K562 (cell line): ENCODE measurements at regions not wholly inside any gene's neighbourhood (a gene's known extent, or its start where the extent isn't known, plus 50 kb on each side); places are given as distances from the start of the nearest gene placed in this dataset.

ENCODE experiments used
- ATAC-seq: fragments of 200-7000 bp; cut with Tn5 transposase; 3 replicates; pipeline ENCODE4 v1.9.1; 2020; ENCODE audit warnings: moderate library complexity
- BruUV-seq: library from RNA; stranded (reverse); fragments of 400-500 nt; replicated peaks from 2 replicates; lab custom pipeline; 2021; lab: Mats Ljungman, UMichigan
- CTCF ChIA-PET: fragments of 300-600 bp; formaldehyde crosslinking; extraction: SDS; loops from one replicate; lab custom pipeline; 2021; ENCODE audit warnings: low intra/inter-chr PET ratio; lab: Yijun Ruan, JAX
- POLR2A ChIA-PET: fragments of 300-600, 350-650 bp; sonication (Branson Sonifier 250); formaldehyde crosslinking; extraction: SDS; loops from one replicate; lab custom pipeline; 2021; ENCODE audit warnings: antibody characterized with exemption, inconsistent platforms; lab: Yijun Ruan, JAX
- DNase-seq, 4 experiments: peaks; one replicate each; pipeline versions ENCODE4 v3.0.0 to v3.0.0-alpha.2; 2011 to 2018; ENCODE audit warnings: low spot score in 3 of 4, mixed read lengths in 3 of 4; ENCODE audit errors: extremely low read depth in 1 of 4
- FAIRE-seq: peaks from 2 replicates; lab custom pipeline; 2011; peaks lifted over from hg19 to GRCh38; lab: Jason Lieb, UNC
- H2AFZ ChIP-seq: 2 replicates; pipeline ENCODE4 v1.6.0; 2011; ENCODE audit warnings: low read depth, low read length, control low read depth, inconsistent platforms
- H3K27ac ChIP-seq: fragments of 200-600 bp; 3 replicates; pipeline ENCODE4 v1.8.0; 2011; ENCODE audit warnings: low read depth, mild to moderate bottlenecking, control low read depth, inconsistent platforms, low read length, moderate library complexity, mixed read lengths; ENCODE audit errors: extremely low read depth
- H3K27me3 ChIP-seq, 2 experiments: fragments of 300-600 bp in 1 of 2; 2 replicates in 1 of 2; 3 replicates in 1 of 2; pipeline versions ENCODE4 v1.6.0 to v1.8.0; 2011; ENCODE audit warnings: inconsistent platforms in 2 of 2, low read length in 2 of 2, mild to moderate bottlenecking in 1 of 2, mixed read lengths in 1 of 2, moderate library complexity in 1 of 2; ENCODE audit not compliant: control insufficient read depth in 2 of 2, insufficient read depth in 2 of 2
- H3K36me3 ChIP-seq: fragments of 300-600 bp; 3 replicates; pipeline ENCODE4 v1.8.0; 2011; ENCODE audit warnings: mild to moderate bottlenecking, low read length, inconsistent platforms; ENCODE audit not compliant: control insufficient read depth, insufficient read depth
- H3K4me1 ChIP-seq, 2 experiments: fragments of 200-600 bp in 1 of 2; replicated peaks in 1 of 2; 2 replicates in 1 of 2; 3 replicates in 1 of 2; pipeline versions ENCODE4 v1.5.1 to v1.8.0; 2011; ENCODE audit warnings: inconsistent platforms in 2 of 2, low read length in 2 of 2, mild to moderate bottlenecking in 1 of 2, mixed read lengths in 1 of 2, moderate library complexity in 1 of 2; ENCODE audit not compliant: control insufficient read depth in 2 of 2, insufficient read depth in 2 of 2
- H3K4me2 ChIP-seq: 2 replicates; pipeline ENCODE4 v1.6.1; 2011; ENCODE audit warnings: low read length, control low read depth, inconsistent platforms, mixed read lengths; ENCODE audit not compliant: insufficient read depth
- H3K4me3 ChIP-seq: fragments of 200-600 bp; sonication (generic), shearing (Covaris generic); 2 replicates; pipeline ENCODE4 v1.5.1; 2016; ENCODE audit warnings: control low read depth, inconsistent platforms
- H3K79me2 ChIP-seq: fragments of 200-600 bp; 3 replicates; pipeline ENCODE4 v1.8.0; 2011; ENCODE audit warnings: low read length, inconsistent platforms; ENCODE audit not compliant: control insufficient read depth, insufficient read depth
- H3K9ac ChIP-seq, 2 experiments: 2 replicates each; pipeline versions ENCODE4 v1.6.0 to v1.6.1; 2011; ENCODE audit warnings: low read depth in 2 of 2, low read length in 2 of 2, control low read depth in 1 of 2, inconsistent platforms in 1 of 2, mild to moderate bottlenecking in 1 of 2, mixed read lengths in 1 of 2; ENCODE audit not compliant: insufficient read depth in 1 of 2
- H3K9me1 ChIP-seq: one replicate; pipeline ENCODE4 v1.6.0; 2011; ENCODE audit warnings: inconsistent platforms, mild to moderate bottlenecking, low read length, moderate library complexity; ENCODE audit not compliant: control insufficient read depth, insufficient read depth
- H3K9me3 ChIP-seq: replicated peaks from 2 replicates; pipeline ENCODE4 v1.5.1; 2011; ENCODE audit warnings: low read depth, low read length, inconsistent platforms; ENCODE audit not compliant: control insufficient read depth, insufficient read depth
- H4K20me1 ChIP-seq: replicated peaks from 2 replicates; pipeline ENCODE4 v1.6.1; 2011; ENCODE audit warnings: low read length, inconsistent platforms, mixed read lengths; ENCODE audit not compliant: control insufficient read depth, insufficient read depth
- HDAC1 ChIP-seq, 2 experiments: fragments of 450-650 bp; IDR thresholded peaks; 2 replicates each; pipeline ENCODE4 v1.6.1; 2016 to 2017; ENCODE audit warnings: inconsistent platforms in 1 of 2, mild to moderate bottlenecking in 1 of 2, moderate library complexity in 1 of 2
- MCM2 ChIP-seq: fragments of 450-650 bp; IDR thresholded peaks from 2 replicates; pipeline ENCODE4 v1.6.1; 2017; ENCODE audit warnings: low read depth, mild to moderate bottlenecking
- MYNN ChIP-seq, 2 experiments: sonication (generic); formaldehyde crosslinking in 1 of 2; IDR thresholded peaks; 2 replicates each; pipeline versions ENCODE4 v1.5.0 to v1.6.1; 2016 to 2020; ENCODE audit warnings: antibody characterized with exemption in 1 of 2, missing genetic modification reagents in 1 of 2
- NR4A1 ChIP-seq, 2 experiments: fragments of 250-450 bp in 1 of 2; fragments of 450-650 bp in 1 of 2; sonication (Bioruptor Pico) in 1 of 2; IDR thresholded peaks; 2 replicates each; pipeline versions ENCODE4 v1.4.0 to v1.6.1; 2016 to 2020; ENCODE audit warnings: mild to moderate bottlenecking in 2 of 2, missing compliant biosample characterization in 1 of 2, missing genetic modification characterization in 1 of 2, moderate library complexity in 1 of 2
- RBM34 ChIP-seq: fragments of 200-400 bp; formaldehyde crosslinking; IDR thresholded peaks from 2 replicates; pipeline ENCODE4 v1.6.1; 2018; ENCODE audit warnings: low read length, borderline replicate concordance; ENCODE audit not compliant: insufficient read depth
- SP2 ChIP-seq: IDR thresholded peaks from 2 replicates; pipeline ENCODE4 v1.6.1; 2011; ENCODE audit warnings: mild to moderate bottlenecking, low read depth, low read length, moderate library complexity; ENCODE audit not compliant: poor library complexity, severe bottlenecking; ENCODE audit errors: extremely low read depth
- YBX1 ChIP-seq: fragments of 450-650 bp; IDR thresholded peaks from 2 replicates; pipeline ENCODE4 v1.7.1; 2016; ENCODE audit warnings: mild to moderate bottlenecking
- YY1 ChIP-seq, 3 experiments: IDR thresholded peaks; 2 replicates each; pipeline ENCODE4 v1.6.1; 2011; ENCODE audit warnings: low read length in 2 of 3, mild to moderate bottlenecking in 2 of 3, moderate library complexity in 2 of 3, borderline replicate concordance in 1 of 3, control low read depth in 1 of 3, low read depth in 1 of 3; ENCODE audit not compliant: insufficient read depth in 3 of 3, insufficient replicate concordance in 2 of 3, control insufficient read depth in 1 of 3, insufficient read length in 1 of 3; ENCODE audit errors: extremely low read depth in 1 of 3
- ZNF217 ChIP-seq: sonication (generic); formaldehyde crosslinking; IDR thresholded peaks from 2 replicates; pipeline ENCODE4 v1.8.0; 2022; ENCODE audit warnings: mild to moderate bottlenecking, missing genetic modification reagents
- WGBS: fragments of 100-300 bp; shearing (Covaris generic); methylation state at CpG from one replicate; pipeline ENCODE4 v1.1.6; 2016; ENCODE audit warnings: low coverage, mixed read lengths; ENCODE audit not compliant: insufficient coverage; ENCODE audit errors: missing lambda C conversion rate; 5-methylcytosine and 5-hydroxymethylcytosine counted together
- in situ Hi-C: fragments of 300-500 bp; cut with MboI; formaldehyde crosslinking; loops from 4 replicates; pipeline ENCODE4 v1.15.0; 2018; ENCODE audit warnings: inconsistent platforms, mixed read lengths
- intact Hi-C: fragments of 100-400 bp; cut with micrococcal nuclease; formaldehyde crosslinking; loops from 2 replicates; pipeline ENCODE4 v1.14.2; 2022
- TF ChIP-seq, protein P1 (sequence below): fragments of 450-650 bp; IDR thresholded peaks from 2 replicates; pipeline ENCODE4 v1.6.1; 2016; ENCODE audit warnings: mild to moderate bottlenecking
- TF ChIP-seq, protein P2 (sequence below): fragments of 450-650 bp; IDR thresholded peaks from 2 replicates; pipeline ENCODE4 v1.6.1; 2014; ENCODE audit warnings: low read depth, mild to moderate bottlenecking, moderate library complexity, borderline replicate concordance

GRCh38 chr2:125638345-125638744 is 1017.6 kb upstream of the GYPC start:
- Histone ChIP-seq H3K79me2 (no peaks in the 10 kb centered on the region), H3K4me3 (no peak overlapping the region), H4K20me1 (no peaks in the 10 kb centered on the region), H3K4me2 (no peak overlapping the region), H3K9ac (no peak overlapping the region), H3K9me1 (no peaks in the 10 kb centered on the region), H3K9me3 (no peaks in the 10 kb centered on the region), H3K27me3 (no peaks in the 10 kb centered on the region), H2AFZ (no peak overlapping the region), H3K4me1 (no peaks in the 10 kb centered on the region), H3K36me3 (no peaks in the 10 kb centered on the region), H3K27ac (no peak overlapping the region)
- intact Hi-C loops = no loop called here
- CTCF ChIA-PET = no interaction called here
- no TSS peak for BruUV-seq
- 0% methylated on average over 1 of the region's 1 CpG for WGBS
- POLR2A ChIA-PET = no interaction called here
- FAIRE-seq = no peak
- TF ChIP-seq ZNF217 (CRISPR knock-in tag) (no peak), MYNN (IDR thresholded peaks at IDR 0.05) (no peak), MYNN (CRISPR knock-in tag; IDR thresholded peaks at IDR 0.05) (no peak), YBX1 (no peak)
- TF ChIP-seq, protein P1, sequence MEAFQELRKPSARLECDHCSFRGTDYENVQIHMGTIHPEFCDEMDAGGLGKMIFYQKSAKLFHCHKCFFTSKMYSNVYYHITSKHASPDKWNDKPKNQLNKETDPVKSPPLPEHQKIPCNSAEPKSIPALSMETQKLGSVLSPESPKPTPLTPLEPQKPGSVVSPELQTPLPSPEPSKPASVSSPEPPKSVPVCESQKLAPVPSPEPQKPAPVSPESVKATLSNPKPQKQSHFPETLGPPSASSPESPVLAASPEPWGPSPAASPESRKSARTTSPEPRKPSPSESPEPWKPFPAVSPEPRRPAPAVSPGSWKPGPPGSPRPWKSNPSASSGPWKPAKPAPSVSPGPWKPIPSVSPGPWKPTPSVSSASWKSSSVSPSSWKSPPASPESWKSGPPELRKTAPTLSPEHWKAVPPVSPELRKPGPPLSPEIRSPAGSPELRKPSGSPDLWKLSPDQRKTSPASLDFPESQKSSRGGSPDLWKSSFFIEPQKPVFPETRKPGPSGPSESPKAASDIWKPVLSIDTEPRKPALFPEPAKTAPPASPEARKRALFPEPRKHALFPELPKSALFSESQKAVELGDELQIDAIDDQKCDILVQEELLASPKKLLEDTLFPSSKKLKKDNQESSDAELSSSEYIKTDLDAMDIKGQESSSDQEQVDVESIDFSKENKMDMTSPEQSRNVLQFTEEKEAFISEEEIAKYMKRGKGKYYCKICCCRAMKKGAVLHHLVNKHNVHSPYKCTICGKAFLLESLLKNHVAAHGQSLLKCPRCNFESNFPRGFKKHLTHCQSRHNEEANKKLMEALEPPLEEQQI = no peak
- in situ Hi-C loops = no loop called here
- no peak for DNase-seq
- ATAC-seq = no peak

DNA sequence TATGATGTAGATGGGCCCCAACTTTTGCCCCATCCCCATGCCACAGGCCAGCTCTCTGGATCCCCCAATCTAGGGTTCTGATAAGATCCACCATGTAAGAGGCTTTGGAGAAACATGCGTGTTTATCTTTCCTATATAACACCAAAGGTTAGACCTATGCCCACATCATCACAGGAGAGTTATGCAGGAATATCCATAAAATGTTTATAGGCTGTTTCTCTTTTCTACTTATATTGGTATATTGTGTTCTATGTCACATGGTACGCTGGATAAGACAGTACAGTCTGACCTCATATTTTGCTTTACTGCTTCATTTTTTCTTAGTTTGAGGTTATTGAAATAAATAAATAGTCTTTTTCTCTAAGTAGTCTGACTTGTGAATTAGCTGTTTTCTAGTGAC is 1013.9 kb upstream of the GYPC start:
- in situ Hi-C loops = no loop called here
- H3K4me3 ChIP-seq = no peak overlapping the region
- no TSS peak for BruUV-seq
- WGBS = 9% methylated on average over 2 of the region's 2 CpGs
- H3K79me2 ChIP-seq = no peaks in the 10 kb centered on the region
- H4K20me1 ChIP-seq = no peaks in the 10 kb centered on the region
- ATAC-seq = no peak
- FAIRE-seq = no peak
- no peaks in the 10 kb centered on the region for H3K27me3 ChIP-seq
- ChIA-PET CTCF (no interaction called here), POLR2A (no interaction called here)
- DNase-seq = no peak
- no peaks in the 10 kb centered on the region for H3K9me1 ChIP-seq
- H2AFZ ChIP-seq = no peak overlapping the region
- H3K9ac ChIP-seq = no peak overlapping the region
- intact Hi-C loops = no loop called here
- H3K9me3 ChIP-seq = no peaks in the 10 kb centered on the region
- no peaks in the 10 kb centered on the region for H3K4me1 ChIP-seq
- no peaks in the 10 kb centered on the region for H3K36me3 ChIP-seq
- H3K4me2 ChIP-seq = no peak overlapping the region
- no peak overlapping the region for H3K27ac ChIP-seq
- TF ChIP-seq, protein P2, sequence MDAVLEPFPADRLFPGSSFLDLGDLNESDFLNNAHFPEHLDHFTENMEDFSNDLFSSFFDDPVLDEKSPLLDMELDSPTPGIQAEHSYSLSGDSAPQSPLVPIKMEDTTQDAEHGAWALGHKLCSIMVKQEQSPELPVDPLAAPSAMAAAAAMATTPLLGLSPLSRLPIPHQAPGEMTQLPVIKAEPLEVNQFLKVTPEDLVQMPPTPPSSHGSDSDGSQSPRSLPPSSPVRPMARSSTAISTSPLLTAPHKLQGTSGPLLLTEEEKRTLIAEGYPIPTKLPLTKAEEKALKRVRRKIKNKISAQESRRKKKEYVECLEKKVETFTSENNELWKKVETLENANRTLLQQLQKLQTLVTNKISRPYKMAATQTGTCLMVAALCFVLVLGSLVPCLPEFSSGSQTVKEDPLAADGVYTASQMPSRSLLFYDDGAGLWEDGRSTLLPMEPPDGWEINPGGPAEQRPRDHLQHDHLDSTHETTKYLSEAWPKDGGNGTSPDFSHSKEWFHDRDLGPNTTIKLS = no peak
- no peak for TF ChIP-seq SP2
- no peak for TF ChIP-seq RBM34
- no peak for TF ChIP-seq HDAC1 (IDR thresholded peaks at IDR 0.05)
- TF ChIP-seq NR4A1 (CRISPR knock-in tag; IDR thresholded peaks at IDR 0.05) = no peak
- no peak for TF ChIP-seq NR4A1 (tag; IDR thresholded peaks at IDR 0.05)
- TF ChIP-seq YY1 (IDR thresholded peaks at IDR 0.05; ENCODE audit: borderline replicate concordance in 1 of 3, control insufficient read depth in 1 of 3, extremely low read depth in 1 of 3, insufficient read depth in 3 of 3, insufficient read length in 1 of 3, insufficient replicate concordance in 2 of 3, low read depth in 1 of 3, low read length in 2 of 3) = no peak
- no peak for TF ChIP-seq MCM2
